GM12873 (cell line): ENCODE measurements at regions not wholly inside any gene's neighbourhood (a gene's known extent, or its start where the extent isn't known, plus 50 kb on each side); places are given as distances from the start of the nearest gene placed in this dataset.

ENCODE experiments used
- TF ChIP-seq, protein P1 (sequence below): IDR thresholded peaks from 2 replicates; pipeline ENCODE4 v1.5.1; 2012; ENCODE audit warnings: low read depth, mild to moderate bottlenecking, moderate library complexity, low read length, control low read depth; ENCODE audit not compliant: insufficient read depth; ENCODE audit errors: missing control alignments

DNA sequence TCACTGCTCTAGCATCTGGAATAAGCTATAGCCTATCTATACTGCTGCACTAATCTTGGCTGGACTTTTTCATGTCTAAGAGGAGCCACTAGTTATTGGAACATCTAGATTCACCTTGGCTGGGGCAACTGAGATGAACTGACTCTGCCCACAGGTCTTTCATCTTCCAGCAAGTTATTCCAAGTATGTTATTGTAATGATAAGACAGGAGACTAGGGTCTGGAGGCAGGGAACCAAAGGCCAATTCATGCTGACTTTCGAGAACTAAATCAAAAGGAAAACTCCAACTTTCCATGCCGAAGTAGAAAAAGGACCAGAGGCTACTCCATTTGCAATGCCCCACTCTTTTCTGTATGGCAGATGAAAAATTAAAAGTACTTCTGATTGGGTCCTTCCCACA is 1243.0 kb upstream of the RAG2 start:
- TF ChIP-seq, protein P1, sequence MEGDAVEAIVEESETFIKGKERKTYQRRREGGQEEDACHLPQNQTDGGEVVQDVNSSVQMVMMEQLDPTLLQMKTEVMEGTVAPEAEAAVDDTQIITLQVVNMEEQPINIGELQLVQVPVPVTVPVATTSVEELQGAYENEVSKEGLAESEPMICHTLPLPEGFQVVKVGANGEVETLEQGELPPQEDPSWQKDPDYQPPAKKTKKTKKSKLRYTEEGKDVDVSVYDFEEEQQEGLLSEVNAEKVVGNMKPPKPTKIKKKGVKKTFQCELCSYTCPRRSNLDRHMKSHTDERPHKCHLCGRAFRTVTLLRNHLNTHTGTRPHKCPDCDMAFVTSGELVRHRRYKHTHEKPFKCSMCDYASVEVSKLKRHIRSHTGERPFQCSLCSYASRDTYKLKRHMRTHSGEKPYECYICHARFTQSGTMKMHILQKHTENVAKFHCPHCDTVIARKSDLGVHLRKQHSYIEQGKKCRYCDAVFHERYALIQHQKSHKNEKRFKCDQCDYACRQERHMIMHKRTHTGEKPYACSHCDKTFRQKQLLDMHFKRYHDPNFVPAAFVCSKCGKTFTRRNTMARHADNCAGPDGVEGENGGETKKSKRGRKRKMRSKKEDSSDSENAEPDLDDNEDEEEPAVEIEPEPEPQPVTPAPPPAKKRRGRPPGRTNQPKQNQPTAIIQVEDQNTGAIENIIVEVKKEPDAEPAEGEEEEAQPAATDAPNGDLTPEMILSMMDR, result no peak

DNA sequence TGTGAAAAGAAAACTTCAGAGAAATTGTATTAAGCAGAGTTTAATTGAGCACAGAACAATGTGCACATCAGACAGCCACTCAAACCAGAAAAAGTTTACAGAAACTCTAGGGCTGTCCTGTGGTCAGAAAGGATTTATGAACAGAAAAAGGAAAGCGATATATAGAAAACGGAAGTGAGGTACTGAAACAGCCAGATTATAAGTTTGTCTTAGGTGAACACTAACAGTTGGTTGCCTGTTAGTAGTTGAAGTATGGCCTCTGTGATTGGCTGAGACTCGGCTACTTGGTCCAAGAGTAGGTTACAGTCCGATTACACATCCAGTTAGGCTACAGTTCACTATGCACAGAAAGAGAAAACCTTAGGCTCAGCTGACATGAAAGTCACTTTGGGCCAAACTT is 1232.5 kb upstream of the RAG2 start:
- TF ChIP-seq, protein P1, result no peak

DNA sequence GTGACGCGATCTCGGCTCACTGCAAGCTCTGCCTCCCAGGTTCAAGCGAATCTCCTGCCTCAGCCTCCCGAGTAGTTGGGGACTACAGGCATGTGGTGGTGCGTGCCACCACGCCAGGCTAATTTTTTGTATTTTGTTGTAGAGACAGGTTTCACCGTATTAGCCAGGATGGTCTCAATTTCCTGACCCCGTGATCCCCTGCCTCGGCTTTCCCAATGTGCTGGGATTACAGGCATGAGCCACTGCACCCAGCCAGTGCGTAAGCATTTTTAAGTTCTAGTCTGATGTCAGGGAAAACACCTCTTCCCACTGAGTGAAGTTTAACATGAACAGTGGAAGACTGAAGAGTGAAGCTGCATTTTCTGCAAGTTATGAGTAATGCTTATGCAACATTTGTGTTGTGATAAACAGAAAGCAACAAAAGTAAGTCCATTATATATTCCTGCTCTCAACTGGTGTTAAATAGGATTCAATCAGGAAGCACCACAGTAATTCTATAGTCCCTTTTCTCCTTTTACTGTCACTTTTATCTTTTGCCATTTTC is 1219.8 kb upstream of the RAG2 start:
- TF ChIP-seq, protein P1, result no peak

DNA sequence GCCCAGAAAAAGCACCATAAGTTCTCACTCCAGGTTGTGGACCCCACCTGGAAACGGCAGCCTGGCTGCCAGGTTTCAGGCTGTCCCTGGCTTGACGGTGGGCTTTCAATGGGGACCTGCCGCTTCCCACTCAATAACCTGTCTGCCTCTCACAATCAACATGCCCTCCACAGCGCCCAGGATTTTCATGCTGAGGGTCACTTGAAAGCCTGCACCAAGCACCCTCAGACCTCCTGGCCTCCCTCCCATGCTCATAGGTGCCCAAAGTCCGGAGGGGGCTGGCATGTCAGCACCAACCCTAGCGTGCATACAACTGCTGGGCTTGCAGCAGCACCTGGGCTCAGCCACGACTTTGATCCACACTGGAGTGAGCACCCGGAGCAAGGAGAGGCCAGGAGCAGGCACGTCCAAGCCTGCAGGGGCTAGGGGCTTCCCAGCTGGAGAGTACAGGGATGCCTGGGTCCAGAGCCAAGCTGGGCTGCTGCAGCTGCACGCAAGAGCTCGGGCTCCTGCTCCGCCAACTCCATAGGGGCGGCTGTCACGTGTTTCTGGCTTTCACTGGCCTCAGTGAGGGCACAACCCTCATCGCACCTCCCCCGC is 1214.3 kb upstream of the RAG2 start:
- TF ChIP-seq, protein P1, result no peak

DNA sequence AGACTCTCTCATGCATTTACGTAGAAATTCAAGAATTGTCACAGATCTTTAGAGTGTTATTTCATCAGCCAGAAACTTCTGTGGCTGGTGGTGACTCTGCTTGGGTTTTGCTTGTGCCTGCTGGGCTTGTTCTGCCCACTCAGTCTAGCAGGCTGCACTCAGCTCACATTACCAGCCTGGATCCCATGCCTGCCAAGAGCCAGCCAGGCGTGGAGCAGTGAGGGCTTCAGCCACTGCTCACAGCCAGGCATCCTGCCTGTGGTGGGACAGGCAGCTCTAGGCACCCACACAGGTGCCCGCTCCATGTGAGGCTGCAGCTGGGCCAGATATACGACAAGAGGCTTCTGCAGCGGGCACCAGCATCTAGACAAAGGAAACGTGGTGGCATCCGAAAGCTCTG is 1213.3 kb upstream of the RAG2 start:
- TF ChIP-seq, protein P1, result no peak

DNA sequence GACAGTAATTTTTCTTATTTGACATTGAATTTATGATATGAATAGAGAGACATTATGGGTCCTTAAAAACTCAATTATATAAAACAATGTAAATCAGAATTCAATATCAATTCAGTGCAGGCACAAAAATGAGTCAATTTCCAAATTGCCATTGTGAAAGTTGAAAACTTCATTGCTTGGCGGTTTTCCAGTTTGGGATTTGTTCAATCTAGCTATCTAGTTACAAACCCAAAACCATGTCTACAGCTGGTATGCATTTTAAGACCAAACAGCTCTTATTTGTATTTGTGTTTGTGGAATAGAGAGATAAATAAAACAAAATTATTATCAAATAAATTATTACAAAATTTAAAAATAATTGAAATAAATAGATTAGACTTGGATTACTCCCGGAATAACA is 1206.6 kb upstream of the RAG2 start:
- TF ChIP-seq, protein P1, result no peak

DNA sequence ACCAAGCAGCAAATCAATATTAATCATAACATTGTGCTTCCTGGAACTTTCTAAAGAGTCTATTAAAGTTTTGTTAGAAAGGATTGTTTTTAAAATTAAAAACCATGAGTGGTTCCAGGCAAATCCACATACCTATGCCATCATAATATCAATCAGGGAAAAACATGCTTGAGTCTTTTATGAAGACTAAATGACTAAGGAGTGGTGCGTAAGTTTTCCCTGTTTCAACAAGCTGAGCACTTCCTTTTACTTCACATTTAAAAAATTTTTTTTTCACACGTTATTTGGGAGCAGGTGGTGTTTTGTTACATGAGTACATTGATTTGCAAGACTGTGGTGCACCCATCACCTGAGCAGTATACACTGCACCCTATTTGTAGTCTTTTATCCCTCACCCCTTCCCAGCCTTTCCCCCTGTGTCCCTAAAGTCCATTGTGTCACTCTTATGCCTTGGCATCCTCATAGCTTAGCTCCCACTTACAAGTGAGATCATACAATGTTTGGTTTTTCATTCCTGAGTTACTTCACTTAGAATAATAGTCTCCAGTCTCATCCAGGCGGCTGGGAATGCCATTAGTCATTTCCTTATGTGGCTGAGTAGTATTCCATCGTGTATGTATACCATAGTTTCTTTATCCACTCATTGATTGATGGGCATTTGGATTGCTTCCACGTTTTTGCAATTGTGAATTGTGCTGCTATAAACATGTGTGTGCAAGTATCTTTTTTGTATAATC is 1190.3 kb upstream of the RAG2 start:
- TF ChIP-seq, protein P1, result no peak
